K562 (cell line): ENCODE measurements at regions not wholly inside any gene's neighbourhood (a gene's known extent, or its start where the extent isn't known, plus 50 kb on each side); places are given as distances from the start of the nearest gene placed in this dataset.

Experiments used
- ATAC-seq: fragments of 200-7000 bp; cut with Tn5 transposase; 3 replicates; pipeline ENCODE4 v1.9.1; 2020; ENCODE audit warnings: moderate library complexity
- BruUV-seq: library from RNA; stranded (reverse); fragments of 400-500 nt; replicated peaks from 2 replicates; lab custom pipeline; 2021; lab: Mats Ljungman, UMichigan
- CTCF ChIA-PET: fragments of 300-600 bp; formaldehyde crosslinking; extraction: SDS; loops from one replicate; lab custom pipeline; 2021; ENCODE audit warnings: low intra/inter-chr PET ratio; lab: Yijun Ruan, JAX
- POLR2A ChIA-PET: fragments of 300-600, 350-650 bp; sonication (Branson Sonifier 250); formaldehyde crosslinking; extraction: SDS; loops from one replicate; lab custom pipeline; 2021; ENCODE audit warnings: antibody characterized with exemption, inconsistent platforms; lab: Yijun Ruan, JAX
- DNase-seq, 4 experiments: peaks; one replicate each; pipeline versions ENCODE4 v3.0.0 to v3.0.0-alpha.2; 2011 to 2018; ENCODE audit warnings: low spot score in 3 of 4, mixed read lengths in 3 of 4; ENCODE audit errors: extremely low read depth in 1 of 4
- FAIRE-seq: peaks from 2 replicates; lab custom pipeline; 2011; peaks lifted over from hg19 to GRCh38; lab: Jason Lieb, UNC
- H2AFZ ChIP-seq: 2 replicates; pipeline ENCODE4 v1.6.0; 2011; ENCODE audit warnings: low read depth, low read length, control low read depth, inconsistent platforms
- H3K27ac ChIP-seq: fragments of 200-600 bp; 3 replicates; pipeline ENCODE4 v1.8.0; 2011; ENCODE audit warnings: low read depth, mild to moderate bottlenecking, control low read depth, inconsistent platforms, low read length, moderate library complexity, mixed read lengths; ENCODE audit errors: extremely low read depth
- H3K27me3 ChIP-seq, 2 experiments: fragments of 300-600 bp in 1 of 2; 2 replicates in 1 of 2; 3 replicates in 1 of 2; pipeline versions ENCODE4 v1.6.0 to v1.8.0; 2011; ENCODE audit warnings: inconsistent platforms in 2 of 2, low read length in 2 of 2, mild to moderate bottlenecking in 1 of 2, mixed read lengths in 1 of 2, moderate library complexity in 1 of 2; ENCODE audit not compliant: control insufficient read depth in 2 of 2, insufficient read depth in 2 of 2
- H3K36me3 ChIP-seq: fragments of 300-600 bp; 3 replicates; pipeline ENCODE4 v1.8.0; 2011; ENCODE audit warnings: mild to moderate bottlenecking, low read length, inconsistent platforms; ENCODE audit not compliant: control insufficient read depth, insufficient read depth
- H3K4me1 ChIP-seq, 2 experiments: fragments of 200-600 bp in 1 of 2; replicated peaks in 1 of 2; 2 replicates in 1 of 2; 3 replicates in 1 of 2; pipeline versions ENCODE4 v1.5.1 to v1.8.0; 2011; ENCODE audit warnings: inconsistent platforms in 2 of 2, low read length in 2 of 2, mild to moderate bottlenecking in 1 of 2, mixed read lengths in 1 of 2, moderate library complexity in 1 of 2; ENCODE audit not compliant: control insufficient read depth in 2 of 2, insufficient read depth in 2 of 2
- H3K4me2 ChIP-seq: 2 replicates; pipeline ENCODE4 v1.6.1; 2011; ENCODE audit warnings: low read length, control low read depth, inconsistent platforms, mixed read lengths; ENCODE audit not compliant: insufficient read depth
- H3K4me3 ChIP-seq: fragments of 200-600 bp; sonication (generic), shearing (Covaris generic); 2 replicates; pipeline ENCODE4 v1.5.1; 2016; ENCODE audit warnings: control low read depth, inconsistent platforms
- H3K79me2 ChIP-seq: fragments of 200-600 bp; 3 replicates; pipeline ENCODE4 v1.8.0; 2011; ENCODE audit warnings: low read length, inconsistent platforms; ENCODE audit not compliant: control insufficient read depth, insufficient read depth
- H3K9ac ChIP-seq, 2 experiments: 2 replicates each; pipeline versions ENCODE4 v1.6.0 to v1.6.1; 2011; ENCODE audit warnings: low read depth in 2 of 2, low read length in 2 of 2, control low read depth in 1 of 2, inconsistent platforms in 1 of 2, mild to moderate bottlenecking in 1 of 2, mixed read lengths in 1 of 2; ENCODE audit not compliant: insufficient read depth in 1 of 2
- H3K9me1 ChIP-seq: one replicate; pipeline ENCODE4 v1.6.0; 2011; ENCODE audit warnings: inconsistent platforms, mild to moderate bottlenecking, low read length, moderate library complexity; ENCODE audit not compliant: control insufficient read depth, insufficient read depth
- H3K9me3 ChIP-seq: replicated peaks from 2 replicates; pipeline ENCODE4 v1.5.1; 2011; ENCODE audit warnings: low read depth, low read length, inconsistent platforms; ENCODE audit not compliant: control insufficient read depth, insufficient read depth
- H4K20me1 ChIP-seq: replicated peaks from 2 replicates; pipeline ENCODE4 v1.6.1; 2011; ENCODE audit warnings: low read length, inconsistent platforms, mixed read lengths; ENCODE audit not compliant: control insufficient read depth, insufficient read depth
- BHLHE40 ChIP-seq: IDR thresholded peaks from 2 replicates; pipeline ENCODE4 v1.6.1; 2011; ENCODE audit warnings: low read length, improper control_type of control experiment
- ELK3 ChIP-seq: fragments of 450-650 bp; formaldehyde crosslinking; IDR thresholded peaks from 2 replicates; pipeline ENCODE4 v1.4.0; 2020; ENCODE audit warnings: mild to moderate bottlenecking
- FOXA3 ChIP-seq, 2 experiments: fragments of 450-650 bp in 1 of 2; sonication (generic) in 1 of 2; formaldehyde crosslinking; IDR thresholded peaks in 1 of 2; conservative IDR thresholded peaks in 1 of 2; 2 replicates each; pipeline versions ENCODE4 v1.4.0 to v1.8.0; 2020 to 2022; ENCODE audit warnings: mild to moderate bottlenecking in 2 of 2, missing genetic modification reagents in 1 of 2
- PYGO2 ChIP-seq: fragments of 450-650 bp; IDR thresholded peaks from 2 replicates; pipeline ENCODE4 v1.6.1; 2016; ENCODE audit warnings: mild to moderate bottlenecking, missing genetic modification characterization, moderate library complexity, missing compliant biosample characterization
- RFX5 ChIP-seq: IDR thresholded peaks from 2 replicates; pipeline ENCODE4 v1.6.1; 2011; ENCODE audit warnings: low read depth, mild to moderate bottlenecking, improper control_type of control experiment, low read length
- RUNX1 ChIP-seq: sonication (generic); IDR thresholded peaks from 2 replicates; pipeline ENCODE4 v1.6.1; 2016; ENCODE audit warnings: antibody characterized with exemption, low read depth
- SMAD3 ChIP-seq: fragments of 450-650 bp; formaldehyde crosslinking; conservative IDR thresholded peaks from 2 replicates; pipeline ENCODE4 v1.4.0; 2020; ENCODE audit warnings: mild to moderate bottlenecking
- ZBTB26 ChIP-seq: fragments of 450-650 bp; formaldehyde crosslinking; IDR thresholded peaks from 2 replicates; pipeline ENCODE4 v1.4.0; 2022; ENCODE audit warnings: missing genetic modification characterization
- ZBTB40 ChIP-seq, 2 experiments: fragments of 450-650 bp in 1 of 2; sonication (generic) in 1 of 2; formaldehyde crosslinking in 1 of 2; IDR thresholded peaks; 2 replicates each; pipeline versions ENCODE4 v1.7.1 to v1.9.0; 2016 to 2022; ENCODE audit warnings: inconsistent platforms in 1 of 2, mild to moderate bottlenecking in 1 of 2, missing genetic modification reagents in 1 of 2
- ZC3H11A ChIP-seq: IDR thresholded peaks from 2 replicates; pipeline ENCODE4 v1.6.1; 2012; ENCODE audit warnings: low read depth, low read length, improper control_type of control experiment
- ZNF12 ChIP-seq: sonication (generic); formaldehyde crosslinking; IDR thresholded peaks from 2 replicates; pipeline ENCODE4 v1.4.0; 2020; ENCODE audit warnings: mild to moderate bottlenecking, missing genetic modification reagents
- ZNF324 ChIP-seq: fragments of 250-450 bp; sonication (Bioruptor Pico); IDR thresholded peaks from 2 replicates; pipeline ENCODE4 v1.4.0; 2020; ENCODE audit warnings: mild to moderate bottlenecking
- WGBS: fragments of 100-300 bp; shearing (Covaris generic); methylation state at CpG from one replicate; pipeline ENCODE4 v1.1.6; 2016; ENCODE audit warnings: low coverage, mixed read lengths; ENCODE audit not compliant: insufficient coverage; ENCODE audit errors: missing lambda C conversion rate; 5-methylcytosine and 5-hydroxymethylcytosine counted together
- in situ Hi-C: fragments of 300-500 bp; cut with MboI; formaldehyde crosslinking; loops from 4 replicates; pipeline ENCODE4 v1.15.0; 2018; ENCODE audit warnings: inconsistent platforms, mixed read lengths
- intact Hi-C: fragments of 100-400 bp; cut with micrococcal nuclease; formaldehyde crosslinking; loops from 2 replicates; pipeline ENCODE4 v1.14.2; 2022

- intact Hi-C loops (no loop called here), in situ Hi-C loops (no loop called here)
- no peak for ATAC-seq
- Histone ChIP-seq H2AFZ (no peak overlapping the region), H3K4me2 (no peak overlapping the region), H4K20me1 (no peaks in the 10 kb centered on the region), H3K27me3 (no peaks in the 10 kb centered on the region), H3K9ac (no peak overlapping the region), H3K36me3 (no peaks in the 10 kb centered on the region), H3K4me3 (no peak overlapping the region), H3K9me3 (no peaks in the 10 kb centered on the region), H3K9me1 (no peaks in the 10 kb centered on the region), H3K79me2 (no peaks in the 10 kb centered on the region), H3K4me1 (no peaks in the 10 kb centered on the region), H3K27ac (no peak overlapping the region)
- DNase-seq = no peak
- CTCF ChIA-PET = no interaction called here
- no peak for FAIRE-seq
- BruUV-seq = no TSS peak
- POLR2A ChIA-PET = interaction anchor here (0.6 kb wide), 1 partner anchor 246 kb away, joined by 3 read pairs; no protein-coding TSS in a partner anchor
- 0% methylated on average over 2 of the region's 2 CpGs for WGBS
- no peak for TF ChIP-seq RUNX1
- no peak for TF ChIP-seq ZBTB26 (CRISPR knock-in tag)
- TF ChIP-seq ZBTB40 (IDR thresholded peaks at IDR 0.05) = no peak
- no peak for TF ChIP-seq ZBTB40 (CRISPR knock-in tag; IDR thresholded peaks at IDR 0.05)
- no peak for TF ChIP-seq ZNF12 (CRISPR knock-in tag)
- TF ChIP-seq SMAD3 = no peak
- TF ChIP-seq BHLHE40 = no peak
- TF ChIP-seq ELK3 (CRISPR knock-in tag) = no peak
- TF ChIP-seq PYGO2 (tag) = no peak
- TF ChIP-seq RFX5 = no peak
- no peak for TF ChIP-seq ZC3H11A
- no peak for TF ChIP-seq FOXA3 (CRISPR knock-in tag; conservative IDR thresholded peaks at IDR 0.05 in 1 of 2, IDR thresholded peaks at IDR 0.05 in 1 of 2)
- no peak for TF ChIP-seq ZNF324 (CRISPR knock-in tag)
Measured at GRCh38 chr1:209344156-209344555, 239.4 kb upstream of the CAMK1G start.
